Stimulated activated CD4-positive, alpha-beta T cell treated with anti-CD3 and anti-CD28 coated beads, Interleukin-1b, Interleukin-23, amount 100 ng/mL, for 48 hours (primary cell): ENCODE measurements at regions not wholly inside any gene's neighbourhood (a gene's known extent, or its start where the extent isn't known, plus 50 kb on each side); places are given as distances from the start of the nearest gene placed in this dataset.
"Not testable (repeated sequence)": the region's sequence is repeated elsewhere in the genome, so short reads cannot be mapped to it uniquely, and the experiment has no call there.

Experiments
- DNase-seq: peaks from one replicate; pipeline ENCODE4 v3.0.0-alpha.2; 2020

- no peak for DNase-seq
Observed at GRCh38 chr2:241984658-241985057, 115.1 kb downstream of the RTP5 start.

DNA sequence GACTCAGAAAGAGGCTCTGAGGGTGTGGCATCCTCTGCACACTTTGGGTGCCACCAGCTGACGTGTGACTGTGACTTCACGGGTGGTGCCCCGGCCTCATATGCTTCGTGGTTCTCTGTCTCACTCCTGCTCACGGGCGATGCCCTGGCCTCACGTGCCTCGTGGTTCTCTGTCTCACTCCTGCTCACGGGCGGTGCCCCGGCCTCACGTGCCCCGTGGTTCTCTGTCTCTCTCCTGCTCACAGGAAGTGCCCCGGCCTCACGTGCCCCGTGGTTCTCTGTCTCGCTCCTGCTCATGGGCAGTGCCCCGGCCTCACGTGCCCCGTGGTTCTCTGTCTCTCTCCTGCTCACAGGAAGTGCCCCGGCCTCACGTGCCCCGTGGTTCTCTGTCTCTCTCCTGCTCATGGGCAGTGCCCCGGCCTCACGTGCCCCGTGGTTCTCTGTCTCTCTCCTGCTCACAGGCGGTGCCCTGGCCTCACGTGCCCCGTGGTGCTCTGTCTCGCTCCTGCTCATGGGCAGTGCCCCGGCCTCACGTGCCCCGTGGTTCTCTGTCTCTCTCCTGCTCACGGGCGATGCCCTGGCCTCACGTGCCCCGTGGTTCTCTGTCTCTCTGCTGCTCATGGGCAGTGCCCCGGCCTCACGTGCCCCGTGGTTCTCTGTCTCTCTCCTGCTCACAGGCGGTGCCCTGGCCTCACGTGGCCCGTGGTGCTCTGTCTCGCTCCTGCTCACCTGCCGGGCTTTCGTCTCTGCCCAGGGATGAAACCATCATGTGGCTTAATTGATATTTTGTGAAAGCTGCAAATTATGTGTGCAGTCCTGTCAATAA, 115.8 kb downstream of the RTP5 start:
- peak; percentile 38 for DNase-seq

DNA sequence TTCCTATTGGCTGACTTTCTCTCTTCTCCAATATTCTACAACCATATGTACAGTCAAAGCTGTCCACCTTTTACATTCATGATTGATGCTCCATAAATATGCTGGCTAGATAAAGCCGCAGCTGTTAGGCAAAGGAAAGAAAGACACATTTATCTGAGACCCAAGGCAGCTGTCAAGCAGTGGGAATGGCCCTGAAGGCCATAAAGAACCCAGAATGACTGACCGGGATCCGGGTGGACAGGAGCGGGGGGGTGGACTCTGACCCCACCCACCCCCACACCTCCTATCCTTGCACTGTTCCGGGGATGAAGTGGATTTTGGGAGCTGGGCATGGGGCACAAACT, 116.4 kb downstream of the RTP5 start:
- no peak for DNase-seq

DNA sequence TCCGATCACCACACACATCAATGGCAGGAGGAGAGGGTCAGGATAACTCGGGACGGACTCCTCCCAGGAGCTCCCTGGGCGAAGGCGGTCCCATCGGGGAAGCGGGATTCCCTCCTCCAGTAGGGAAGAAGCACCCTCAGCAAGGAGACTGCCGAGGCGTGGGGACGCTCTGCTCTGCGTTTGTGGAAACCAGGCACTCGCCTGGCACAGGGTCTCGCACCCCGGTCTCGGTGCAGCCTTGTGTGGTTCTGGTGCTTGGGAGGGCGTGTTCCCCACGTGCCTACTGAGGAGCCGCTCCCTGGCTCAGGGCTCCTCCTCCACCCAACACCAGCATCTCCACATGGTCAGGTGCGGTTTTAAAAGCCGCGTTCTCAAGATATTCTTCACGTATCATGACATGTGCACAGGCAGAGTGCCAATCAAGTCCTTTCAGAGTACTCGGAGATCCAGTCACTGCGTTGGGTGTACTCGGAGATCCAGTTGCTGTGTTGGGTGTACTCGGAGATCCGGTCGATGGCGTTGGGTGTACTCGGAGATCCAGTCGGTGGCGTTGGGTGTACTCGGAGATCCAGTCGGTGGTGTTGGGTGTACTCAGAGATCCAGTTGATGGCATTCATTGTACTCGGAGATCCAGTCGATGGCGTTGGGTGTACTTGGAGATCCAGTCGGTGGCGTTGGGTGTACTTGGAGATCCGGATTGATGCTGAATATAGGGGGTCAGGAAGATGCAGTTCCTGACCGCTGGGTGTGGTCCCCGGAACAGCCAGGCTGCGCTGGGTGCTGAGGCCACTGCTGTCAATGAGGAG, 117.5 kb downstream of the RTP5 start:
- DNase-seq, result no peak

GRCh38 chr2:241987726-241988125, 118.2 kb downstream of the RTP5 start:
- DNase-seq, result no peak

GRCh38 chr2:241988146-241988545, 118.6 kb downstream of the RTP5 start:
- DNase-seq, result no peak

- DNase-seq, result no peak
Observed at GRCh38 chr2:241989074-241989473, 119.5 kb downstream of the RTP5 start.

GRCh38 chr2:241990466-241990865, 120.9 kb downstream of the RTP5 start:
- no peak for DNase-seq

- no peak for DNase-seq
Observed at GRCh38 chr2:241991299-241991698, 121.8 kb downstream of the RTP5 start.

GRCh38 chr2:241992753-241993152, 123.2 kb downstream of the RTP5 start:
- DNase-seq, result no peak

DNA sequence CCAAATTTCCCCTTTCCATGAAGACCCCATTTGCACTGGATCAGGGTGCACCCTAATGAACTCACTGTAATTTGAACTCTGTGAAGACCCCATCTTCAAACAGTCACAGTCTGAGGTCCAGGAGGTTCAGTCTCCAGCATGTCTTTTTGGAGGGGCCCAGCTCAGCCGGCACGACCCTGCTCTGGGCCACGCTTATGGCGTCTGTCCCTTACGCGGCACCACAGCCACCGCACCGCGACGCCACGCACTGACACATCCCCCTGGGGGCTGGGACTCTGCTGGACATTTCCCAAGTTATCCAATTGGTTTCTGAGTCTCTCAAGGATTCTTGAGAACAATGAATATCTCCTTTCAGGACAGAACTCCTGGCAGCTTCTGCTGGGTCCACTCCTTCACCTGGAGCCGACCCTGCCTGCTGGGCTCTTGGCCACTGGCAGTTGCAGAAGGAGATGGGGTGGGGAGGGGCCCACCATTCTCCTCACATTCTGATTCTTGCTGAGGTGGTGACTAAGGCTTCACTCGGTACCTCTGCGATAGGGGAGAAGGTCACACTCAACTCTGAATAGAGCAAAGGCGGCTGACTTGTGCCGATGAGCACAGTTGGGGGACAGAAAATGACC, 124.0 kb downstream of the RTP5 start:
- no peak for DNase-seq

DNA sequence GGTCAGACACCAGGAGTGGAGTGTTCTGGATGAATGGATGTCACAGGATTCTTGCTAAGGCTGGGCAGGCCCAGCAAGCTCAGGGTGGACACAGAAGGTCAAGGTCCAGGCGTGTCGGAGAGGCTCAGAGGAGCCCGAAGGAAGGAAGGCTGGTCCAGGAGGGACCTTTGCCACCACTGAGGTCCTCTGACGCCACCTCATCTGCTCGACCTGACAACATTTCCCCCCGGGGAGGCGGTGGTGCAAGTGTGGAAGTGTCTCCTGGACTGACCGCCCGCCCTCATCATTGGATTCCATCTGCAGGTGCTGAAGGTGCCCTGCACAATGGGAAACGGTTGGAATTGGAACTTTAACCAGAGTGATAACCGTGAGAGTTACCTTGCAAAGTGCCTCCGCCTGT, 124.6 kb downstream of the RTP5 start:
- no peak for DNase-seq

- DNase-seq, result no peak
Observed at GRCh38 chr2:241994556-241995213, 125.2 kb downstream of the RTP5 start.

DNA sequence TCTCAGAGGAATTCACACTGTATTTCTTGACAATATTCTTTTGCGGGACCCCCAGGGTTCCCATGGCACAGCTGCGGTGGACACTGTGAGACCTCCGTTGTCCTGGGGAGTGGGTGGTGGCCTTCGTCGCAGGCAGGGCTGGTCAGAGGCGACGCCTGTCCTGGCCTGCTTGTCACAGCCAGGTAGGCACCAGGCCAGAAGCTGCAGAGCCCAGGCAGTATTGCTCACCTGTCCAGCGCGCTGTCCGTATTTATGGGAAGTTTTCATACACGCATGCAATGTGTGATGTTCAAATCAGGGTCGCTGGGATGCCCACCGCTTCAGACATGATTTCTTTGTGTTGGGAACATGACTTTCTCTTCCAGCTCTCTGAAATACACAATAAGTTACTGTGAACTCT, 126.6 kb downstream of the RTP5 start:
- no peak for DNase-seq

- no peak for DNase-seq
Observed at GRCh38 chr2:241997017-241997416, 127.5 kb downstream of the RTP5 start.

DNA sequence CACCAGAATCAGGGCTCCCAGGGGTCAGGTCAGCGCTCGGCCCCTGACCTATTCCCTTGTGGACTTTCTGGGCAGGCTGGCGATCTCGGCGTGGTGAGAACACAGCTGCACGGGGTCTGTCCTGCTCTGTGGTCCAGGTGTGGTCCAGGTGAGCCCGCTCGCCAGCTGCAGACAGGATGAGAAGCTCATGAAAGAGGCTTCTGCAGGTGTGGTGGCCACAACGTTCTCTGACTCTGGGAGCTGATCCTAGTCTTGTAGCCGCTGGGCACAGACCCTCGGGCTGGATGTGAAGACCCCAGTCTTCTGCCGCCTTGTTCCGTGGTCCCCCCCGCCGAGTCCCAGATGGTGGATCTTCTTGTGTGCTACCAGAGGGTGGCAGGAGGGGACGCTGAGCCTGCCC, 129.7 kb downstream of the RTP5 start:
- no peak for DNase-seq

DNA sequence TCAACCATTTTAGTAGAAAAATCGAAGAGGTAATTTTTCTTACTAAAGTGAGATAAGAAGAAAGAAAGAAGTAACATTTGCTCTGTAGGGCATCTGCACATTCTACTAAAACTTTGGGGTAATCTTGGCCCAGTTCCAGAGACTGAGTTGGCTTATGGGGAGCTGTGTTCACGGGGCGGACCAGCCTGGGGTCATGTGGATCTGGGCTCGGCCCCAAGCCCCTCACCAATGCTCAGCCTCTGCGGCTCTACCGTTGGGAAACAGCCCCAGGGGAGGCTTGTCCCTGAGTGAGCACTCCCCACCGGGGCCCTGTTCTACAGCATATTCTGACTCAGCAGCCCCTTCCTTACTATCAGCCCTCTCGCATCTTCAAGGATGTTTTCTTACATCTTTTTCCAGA, 132.3 kb downstream of the RTP5 start:
- DNase-seq, result no peak

- DNase-seq, result no peak
Observed at GRCh38 chr2:242002944-242003343, 133.4 kb downstream of the RTP5 start.

DNA sequence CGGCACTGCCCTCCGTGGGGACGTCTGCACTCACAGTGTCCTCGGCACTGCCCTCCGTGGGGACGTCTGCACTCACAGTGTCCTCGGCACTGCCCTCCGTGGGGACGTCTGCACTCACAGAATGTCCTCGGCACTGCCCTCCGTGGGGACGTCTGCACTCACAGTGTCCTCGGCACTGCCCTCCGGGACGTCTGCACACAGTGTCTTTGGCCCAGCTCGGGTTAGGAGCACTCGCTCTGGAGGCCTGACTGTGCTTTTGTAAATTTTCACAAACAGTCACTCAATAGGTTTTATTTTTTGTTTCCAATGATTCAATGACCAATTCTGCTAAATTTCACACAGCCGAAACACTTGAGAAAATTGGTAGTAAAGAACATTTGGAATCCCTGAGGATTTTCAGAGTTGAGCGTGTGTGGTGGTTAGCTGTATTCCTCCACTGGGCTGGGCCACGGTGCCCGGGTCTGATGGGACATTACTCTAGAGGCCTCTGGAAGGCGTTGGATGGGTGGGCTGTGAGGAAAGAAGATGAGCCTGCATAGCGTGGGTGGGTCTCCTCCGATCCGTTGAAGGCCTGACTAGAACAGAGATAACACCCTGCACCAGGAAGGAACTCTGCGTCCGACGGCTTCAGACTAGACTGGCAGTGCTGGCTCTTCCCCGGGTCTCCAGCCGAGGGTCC, 134.8 kb downstream of the RTP5 start:
- no peak for DNase-seq

DNA sequence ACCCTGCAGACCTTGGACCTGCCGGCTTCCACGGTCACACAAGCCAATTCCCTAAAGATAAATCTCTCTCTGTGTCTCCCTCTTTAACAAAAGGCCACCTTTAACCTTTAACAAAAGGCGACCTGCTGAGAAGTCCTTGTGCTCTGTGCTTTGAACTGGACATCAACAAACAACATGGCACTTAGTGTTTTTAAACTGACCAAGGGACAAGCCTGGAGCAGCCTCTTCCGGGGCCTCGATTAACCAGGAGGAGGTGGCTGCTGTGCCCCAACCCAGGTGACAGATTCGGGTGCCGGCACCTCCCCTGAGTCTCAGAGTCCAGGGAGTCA, 135.3 kb downstream of the RTP5 start:
- DNase-seq, result no peak

DNA sequence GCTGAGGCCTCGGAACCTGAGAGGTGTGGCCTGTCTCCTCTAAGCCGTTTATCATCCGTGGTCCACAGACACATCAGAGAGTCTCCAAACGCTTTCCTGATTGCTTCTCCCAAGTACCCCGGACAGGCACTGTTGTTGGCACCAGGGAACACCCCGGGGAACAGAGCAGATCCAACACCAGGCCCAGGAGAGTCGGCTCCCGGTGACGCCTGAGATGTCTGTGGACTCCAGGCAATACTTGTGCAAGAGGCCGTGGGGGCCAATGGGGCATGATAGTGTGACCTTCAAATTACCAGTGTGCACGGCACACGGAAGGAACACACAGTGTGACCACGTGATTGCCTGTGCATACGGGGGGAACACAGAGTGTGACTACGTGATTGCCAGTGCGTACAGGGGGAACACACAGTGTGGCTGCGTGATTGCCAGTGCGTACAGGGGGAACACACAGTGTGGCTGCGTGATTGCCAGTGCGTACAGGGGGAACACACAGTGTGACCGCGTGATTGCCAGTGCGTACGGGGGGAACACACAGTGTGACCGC, 136.6 kb downstream of the RTP5 start:
- DNase-seq, result not testable (repeated sequence)

DNA sequence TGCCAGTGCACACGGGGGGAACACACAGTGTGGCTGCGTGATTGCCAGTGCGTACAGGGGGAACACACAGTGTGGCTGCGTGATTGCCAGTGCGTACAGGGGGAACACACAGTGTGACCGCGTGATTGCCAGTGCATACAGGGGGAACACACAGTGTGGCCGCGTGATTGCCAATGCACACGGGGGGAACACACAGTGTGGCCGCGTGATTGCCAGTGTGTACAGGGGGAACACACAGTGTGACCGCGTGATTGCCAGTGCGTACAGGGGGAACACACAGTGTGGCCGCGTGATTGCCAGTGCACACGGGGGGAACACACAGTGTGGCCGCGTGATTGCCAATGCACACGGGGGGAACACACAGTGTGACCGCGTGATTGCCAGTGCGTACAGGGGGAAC, 139.4 kb downstream of the RTP5 start:
- DNase-seq, result not testable (repeated sequence)

DNA sequence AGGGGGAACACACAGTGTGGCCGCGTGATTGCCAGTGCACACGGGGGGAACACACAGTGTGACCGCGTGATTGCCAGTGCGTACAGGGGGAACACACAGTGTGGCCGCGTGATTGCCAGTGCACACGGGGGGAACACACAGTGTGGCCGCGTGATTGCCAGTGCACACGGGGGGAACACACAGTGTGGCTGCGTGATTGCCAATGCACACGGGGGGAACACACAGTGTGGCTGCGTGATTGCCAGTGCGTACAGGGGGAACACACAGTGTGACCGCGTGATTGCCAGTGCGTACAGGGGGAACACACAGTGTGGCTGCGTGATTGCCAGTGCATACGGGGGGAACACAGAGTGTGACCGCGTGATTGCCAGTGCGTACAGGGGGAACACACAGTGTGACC, 140.3 kb downstream of the RTP5 start:
- not testable (repeated sequence) for DNase-seq
